HCT116 (cell line): ENCODE measurements at regions not wholly inside any gene's neighbourhood (a gene's known extent, or its start where the extent isn't known, plus 50 kb on each side); places are given as distances from the start of the nearest gene placed in this dataset.

Experiments used
- ATAC-seq: fragments of 200-7000 bp; cut with Tn5 transposase; 2 replicates; pipeline ENCODE4 v1.9.1; 2020; ENCODE audit warnings: mild to moderate bottlenecking, moderate library complexity
- BruUV-seq: library from RNA; stranded (reverse); fragments of 400-500 nt; replicated peaks from 2 replicates; lab custom pipeline; 2021; lab: Mats Ljungman, UMichigan
- CTCF ChIA-PET: fragments of 300-600 bp; sonication (Branson Sonifier 250); formaldehyde crosslinking; loops from one replicate; lab custom pipeline; 2021; ENCODE audit warnings: antibody characterized with exemption; lab: Charles Lee
- POLR2A ChIA-PET: fragments of 300-600, 350-600 bp; sonication (Branson Sonifier 250); formaldehyde crosslinking; loops from one replicate; lab custom pipeline; 2021; ENCODE audit warnings: antibody characterized with exemption; lab: Charles Lee
- RAD21 ChIA-PET, 2 experiments: fragments of 300-600 bp; sonication (Branson Sonifier 250); formaldehyde crosslinking; loops; one replicate each; lab custom pipeline; 2023; ENCODE audit warnings: low total read pairs in 2 of 2; ENCODE audit not compliant: uncharacterized antibody in 2 of 2, unreplicated experiment in 2 of 2, low non-redundant PET in 1 of 2; lab: Charles Lee
- DNase-seq: peaks from one replicate; pipeline ENCODE4 v3.0.0-alpha.2; 2010; ENCODE audit warnings: low read depth, low spot score
- H2AFZ ChIP-seq: fragments of 200-600 bp; shearing (Covaris generic), sonication (generic); 2 replicates; pipeline ENCODE4 v1.6.1; 2017; ENCODE audit warnings: low read depth, mixed run types, mixed read lengths, antibody characterized with exemption, low read length; ENCODE audit not compliant: poor library complexity, severe bottlenecking
- H3K27ac ChIP-seq: 2 replicates; pipeline ENCODE4 v1.5.1; 2012; ENCODE audit warnings: low read depth, low read length
- H3K27me3 ChIP-seq: fragments of 200-600 bp; sonication (generic); 2 replicates; pipeline ENCODE4 v1.6.1; 2016; ENCODE audit warnings: mixed run types, low read length, mixed read lengths; ENCODE audit not compliant: insufficient read depth
- H3K36me3 ChIP-seq, 2 experiments: fragments of 200-500 bp in 1 of 2; fragments of 200-600 bp in 1 of 2; sonication (Bioruptor generic) in 1 of 2; sonication (generic) in 1 of 2; 2 replicates each; pipeline versions ENCODE4 v1.5.1 to v1.6.1; 2014 to 2016; ENCODE audit warnings: low read length in 2 of 2, inconsistent platforms in 1 of 2, mixed read lengths in 1 of 2, mixed run types in 1 of 2; ENCODE audit not compliant: insufficient read depth in 2 of 2, control insufficient read depth in 1 of 2
- H3K4me1 ChIP-seq, 2 experiments: fragments of 200-600 bp in 1 of 2; sonication (generic) in 1 of 2; 2 replicates each; pipeline versions ENCODE4 v1.5.1 to v1.6.1; 2012 to 2017; ENCODE audit warnings: low read length in 2 of 2, inconsistent platforms in 1 of 2, mild to moderate bottlenecking in 1 of 2, mixed read lengths in 1 of 2, mixed run types in 1 of 2, moderate library complexity in 1 of 2; ENCODE audit not compliant: insufficient read depth in 2 of 2, control insufficient read depth in 1 of 2
- H3K4me2 ChIP-seq: fragments of 200-600 bp; sonication (generic); 2 replicates; pipeline ENCODE4 v1.6.1; 2017; ENCODE audit warnings: mixed run types, low read length, mixed read lengths
- H3K4me3 ChIP-seq, 2 experiments: fragments of 200-600 bp in 1 of 2; sonication (generic) in 1 of 2; replicated peaks in 1 of 2; 2 replicates each; pipeline ENCODE4 v1.5.1; 2011 to 2016; ENCODE audit warnings: low read length in 2 of 2, control low read depth in 1 of 2, low read depth in 1 of 2, mild to moderate bottlenecking in 1 of 2, mixed read lengths in 1 of 2, mixed run types in 1 of 2
- H3K79me2 ChIP-seq: fragments of 200-600 bp; sonication (generic); 2 replicates; pipeline ENCODE4 v1.6.1; 2017; ENCODE audit warnings: mild to moderate bottlenecking, mixed run types, low read length, moderate library complexity, mixed read lengths; ENCODE audit not compliant: insufficient read depth
- H3K9ac ChIP-seq: fragments of 200-600 bp; sonication (generic); 2 replicates; pipeline ENCODE4 v1.6.1; 2016; ENCODE audit warnings: low read length, mixed read lengths
- H3K9me2 ChIP-seq: fragments of 200-600 bp; sonication (generic), shearing (Covaris generic); 2 replicates; pipeline ENCODE4 v1.6.1; 2017; ENCODE audit warnings: mixed run types, mild to moderate bottlenecking, moderate library complexity; ENCODE audit not compliant: insufficient read depth
- H3K9me3 ChIP-seq, 2 experiments: fragments of 200-500 bp in 1 of 2; fragments of 200-600 bp in 1 of 2; sonication (Bioruptor generic) in 1 of 2; sonication (generic) in 1 of 2; 2 replicates each; pipeline ENCODE4 v1.6.1; 2014 to 2017; ENCODE audit warnings: low read length in 2 of 2, mixed read lengths in 2 of 2, inconsistent platforms in 1 of 2, low read depth in 1 of 2, mild to moderate bottlenecking in 1 of 2, mixed run types in 1 of 2, moderate library complexity in 1 of 2; ENCODE audit not compliant: control insufficient read depth in 1 of 2, insufficient read depth in 1 of 2
- H4K20me1 ChIP-seq: fragments of 200-600 bp; sonication (generic), shearing (Covaris generic); 2 replicates; pipeline ENCODE4 v1.6.1; 2017; ENCODE audit warnings: mixed run types, mild to moderate bottlenecking, moderate library complexity; ENCODE audit not compliant: insufficient read depth
- EZH2phosphoT487 ChIP-seq: fragments of 200-600 bp; IDR thresholded peaks from 2 replicates; pipeline ENCODE4 v1.6.1; 2018; ENCODE audit warnings: antibody characterized with exemption, borderline replicate concordance
- JUND ChIP-seq: IDR thresholded peaks from 2 replicates; pipeline ENCODE4 v1.6.1; 2012
- RAD21 ChIP-seq: IDR thresholded peaks from 2 replicates; pipeline ENCODE4 v1.6.1; 2012; ENCODE audit warnings: low read depth, mild to moderate bottlenecking
- SIN3A ChIP-seq: IDR thresholded peaks from 2 replicates; pipeline ENCODE4 v1.6.1; 2012; ENCODE audit warnings: low read depth
- SP1 ChIP-seq: IDR thresholded peaks from 2 replicates; pipeline ENCODE4 v1.6.1; 2012; ENCODE audit warnings: low read depth
- intact Hi-C: fragments of 100-400 bp; cut with micrococcal nuclease; formaldehyde crosslinking; loops from 2 replicates; pipeline ENCODE4 v1.10.0; 2022
- TF ChIP-seq, protein P1 (sequence below), 3 experiments: fragments of 200-600 bp in 1 of 3; sonication (generic) in 1 of 3; IDR thresholded peaks in 2 of 3; conservative IDR thresholded peaks in 1 of 3; 2 replicates each; pipeline ENCODE4 v1.5.1; 2012 to 2017; ENCODE audit warnings: low read depth in 2 of 3, low read length in 2 of 3, antibody characterized with exemption in 1 of 3, borderline replicate concordance in 1 of 3, control low read depth in 1 of 3, mild to moderate bottlenecking in 1 of 3, mixed read lengths in 1 of 3, mixed run types in 1 of 3, moderate library complexity in 1 of 3; ENCODE audit not compliant: insufficient read depth in 1 of 3
- TF ChIP-seq, protein P2 (sequence below): IDR thresholded peaks from 2 replicates; pipeline ENCODE4 v1.6.1; 2012

DNA sequence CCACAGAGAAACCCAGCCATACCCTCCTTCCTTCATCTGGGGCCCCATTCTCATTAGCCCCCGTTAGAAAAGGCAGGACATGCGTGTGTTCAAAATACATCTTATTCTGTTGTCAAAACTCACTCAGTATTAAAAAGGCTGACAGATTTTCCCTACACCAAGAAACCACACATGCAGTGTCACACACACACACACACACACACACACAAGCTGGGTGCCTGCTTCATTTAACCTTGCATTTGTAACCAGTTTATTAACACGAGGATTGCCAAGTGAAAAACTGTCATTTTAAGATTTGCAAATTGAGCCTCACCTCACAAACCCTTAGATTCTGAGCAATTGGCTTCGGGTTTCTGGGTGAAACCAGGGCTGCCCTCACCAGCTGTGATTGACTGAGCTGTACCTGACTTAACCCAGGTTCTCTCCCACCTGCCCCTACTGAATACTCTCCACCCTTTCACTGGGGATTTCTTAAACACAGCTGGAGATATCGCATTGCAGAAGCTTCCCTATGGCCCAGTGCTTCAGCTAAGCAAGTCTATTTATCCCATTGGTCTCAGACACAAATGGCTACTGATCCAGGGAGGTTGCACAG is 172.7 kb upstream of the ZNF507 start (continued):
- TF ChIP-seq, protein P1, sequence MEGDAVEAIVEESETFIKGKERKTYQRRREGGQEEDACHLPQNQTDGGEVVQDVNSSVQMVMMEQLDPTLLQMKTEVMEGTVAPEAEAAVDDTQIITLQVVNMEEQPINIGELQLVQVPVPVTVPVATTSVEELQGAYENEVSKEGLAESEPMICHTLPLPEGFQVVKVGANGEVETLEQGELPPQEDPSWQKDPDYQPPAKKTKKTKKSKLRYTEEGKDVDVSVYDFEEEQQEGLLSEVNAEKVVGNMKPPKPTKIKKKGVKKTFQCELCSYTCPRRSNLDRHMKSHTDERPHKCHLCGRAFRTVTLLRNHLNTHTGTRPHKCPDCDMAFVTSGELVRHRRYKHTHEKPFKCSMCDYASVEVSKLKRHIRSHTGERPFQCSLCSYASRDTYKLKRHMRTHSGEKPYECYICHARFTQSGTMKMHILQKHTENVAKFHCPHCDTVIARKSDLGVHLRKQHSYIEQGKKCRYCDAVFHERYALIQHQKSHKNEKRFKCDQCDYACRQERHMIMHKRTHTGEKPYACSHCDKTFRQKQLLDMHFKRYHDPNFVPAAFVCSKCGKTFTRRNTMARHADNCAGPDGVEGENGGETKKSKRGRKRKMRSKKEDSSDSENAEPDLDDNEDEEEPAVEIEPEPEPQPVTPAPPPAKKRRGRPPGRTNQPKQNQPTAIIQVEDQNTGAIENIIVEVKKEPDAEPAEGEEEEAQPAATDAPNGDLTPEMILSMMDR (IDR thresholded peaks at IDR 0.05 in 2 of 3, conservative IDR thresholded peaks at IDR 0.05 in 1 of 3; ENCODE audit: borderline replicate concordance in 1 of 3, insufficient read depth in 1 of 3, low read depth in 2 of 3, low read length in 2 of 3): no peak
- TF ChIP-seq, all 23 proteins: peak for 0

DNA sequence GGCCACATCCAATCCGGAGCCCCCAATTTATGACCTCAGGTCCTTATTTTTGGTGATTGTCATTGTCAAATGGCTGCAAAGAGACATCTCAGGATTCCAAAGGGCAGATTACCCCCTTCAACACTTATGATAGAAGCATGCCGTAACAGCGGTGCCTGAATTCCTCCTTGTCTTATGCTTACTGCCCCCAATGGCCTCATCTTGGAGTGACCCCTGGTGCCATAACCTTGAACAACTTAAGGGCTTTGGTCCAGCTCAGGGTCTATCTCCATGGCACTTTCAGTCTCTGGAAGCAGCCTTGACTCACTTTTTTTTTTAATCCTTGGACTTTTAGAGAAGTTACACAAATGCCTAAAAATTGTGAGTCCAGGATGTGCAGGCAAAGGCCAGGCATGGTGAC is 171.6 kb upstream of the ZNF507 start:
- H2AFZ ChIP-seq: no peak overlapping the region
- H3K4me3 ChIP-seq: no peak overlapping the region
- H3K9ac ChIP-seq: no peak overlapping the region
- ChIA-PET RAD21 (no interaction called here), CTCF (no interaction called here), POLR2A (no interaction called here)
- no peak for TF ChIP-seq SP1
- no peak for TF ChIP-seq EZH2phosphoT487
- no peak for TF ChIP-seq RAD21
- TF ChIP-seq SIN3A: no peak
- TF ChIP-seq, protein P2, sequence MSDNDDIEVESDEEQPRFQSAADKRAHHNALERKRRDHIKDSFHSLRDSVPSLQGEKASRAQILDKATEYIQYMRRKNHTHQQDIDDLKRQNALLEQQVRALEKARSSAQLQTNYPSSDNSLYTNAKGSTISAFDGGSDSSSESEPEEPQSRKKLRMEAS: no peak
- no peak for TF ChIP-seq JUND
- H3K27me3 ChIP-seq: no peaks in the 10 kb centered on the region
- no peak overlapping the region for H3K27ac ChIP-seq
- no peaks in the 10 kb centered on the region for H3K9me3 ChIP-seq
- DNase-seq (no peak), ATAC-seq (no peak)
- H4K20me1 ChIP-seq: no peaks in the 10 kb centered on the region
- H3K79me2 ChIP-seq: no peaks in the 10 kb centered on the region
- H3K36me3 ChIP-seq: no peaks in the 10 kb centered on the region
- no peak overlapping the region for H3K4me2 ChIP-seq
- no peaks in the 10 kb centered on the region for H3K4me1 ChIP-seq
- BruUV-seq: no TSS peak
- no peaks in the 10 kb centered on the region for H3K9me2 ChIP-seq
- intact Hi-C loops: no loop called here
